ENCODE measurements at regions not wholly inside any gene's neighbourhood (a gene's known extent, or its start where the extent isn't known, plus 50 kb on each side); places are given as distances from the start of the nearest gene placed in this dataset.

DNA sequence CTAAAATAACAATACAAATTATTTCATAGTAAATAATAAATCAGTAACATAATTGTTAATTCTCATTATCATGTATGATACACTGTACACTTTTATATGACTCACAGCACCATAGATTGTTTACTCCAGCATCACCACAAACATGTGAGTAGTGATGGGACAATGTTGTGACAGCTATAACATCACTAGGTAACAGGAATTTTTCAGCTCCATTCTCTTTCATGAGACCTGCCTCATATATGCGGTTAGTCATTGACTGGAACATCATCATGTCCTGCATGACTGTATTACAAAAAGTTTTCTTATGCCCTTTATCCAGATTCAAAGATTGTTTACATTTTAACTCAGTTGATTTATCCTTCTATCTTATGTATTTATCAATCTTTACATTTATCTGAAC lies 1530.0 kb downstream of the PCDH18 start:
- TF ChIP-seq, protein P1, sequence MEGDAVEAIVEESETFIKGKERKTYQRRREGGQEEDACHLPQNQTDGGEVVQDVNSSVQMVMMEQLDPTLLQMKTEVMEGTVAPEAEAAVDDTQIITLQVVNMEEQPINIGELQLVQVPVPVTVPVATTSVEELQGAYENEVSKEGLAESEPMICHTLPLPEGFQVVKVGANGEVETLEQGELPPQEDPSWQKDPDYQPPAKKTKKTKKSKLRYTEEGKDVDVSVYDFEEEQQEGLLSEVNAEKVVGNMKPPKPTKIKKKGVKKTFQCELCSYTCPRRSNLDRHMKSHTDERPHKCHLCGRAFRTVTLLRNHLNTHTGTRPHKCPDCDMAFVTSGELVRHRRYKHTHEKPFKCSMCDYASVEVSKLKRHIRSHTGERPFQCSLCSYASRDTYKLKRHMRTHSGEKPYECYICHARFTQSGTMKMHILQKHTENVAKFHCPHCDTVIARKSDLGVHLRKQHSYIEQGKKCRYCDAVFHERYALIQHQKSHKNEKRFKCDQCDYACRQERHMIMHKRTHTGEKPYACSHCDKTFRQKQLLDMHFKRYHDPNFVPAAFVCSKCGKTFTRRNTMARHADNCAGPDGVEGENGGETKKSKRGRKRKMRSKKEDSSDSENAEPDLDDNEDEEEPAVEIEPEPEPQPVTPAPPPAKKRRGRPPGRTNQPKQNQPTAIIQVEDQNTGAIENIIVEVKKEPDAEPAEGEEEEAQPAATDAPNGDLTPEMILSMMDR (IDR thresholded peaks at IDR 0.05) = no peak
- TF ChIP-seq POLR2A (IDR thresholded peaks at IDR 0.05) = no peak
